Neural progenitor cell (in vitro differentiated cells): ENCODE measurements at regions not wholly inside any gene's neighbourhood (a gene's known extent, or its start where the extent isn't known, plus 50 kb on each side); places are given as distances from the start of the nearest gene placed in this dataset.

Experiments
- DNase-seq: peaks from one replicate; pipeline ENCODE4 v3.0.0-alpha.2; 2016; ENCODE audit warnings: low spot score
- H2AFZ ChIP-seq: fragments of 200-600 bp; sonication (generic); replicated peaks from 2 replicates; pipeline ENCODE4 v1.6.1; 2016; ENCODE audit warnings: antibody characterized with exemption
- H3F3A ChIP-seq: fragments of 200-600 bp; sonication (generic); 2 replicates; pipeline ENCODE4 v1.6.1; 2016; ENCODE audit warnings: antibody characterized with exemption, low read depth
- H3K27ac ChIP-seq: fragments of 200-600 bp; sonication (generic); 2 replicates; pipeline ENCODE4 v1.5.1; 2016; ENCODE audit warnings: mild to moderate bottlenecking
- H3K27me3 ChIP-seq: fragments of 200-600 bp; sonication (generic); 2 replicates; pipeline ENCODE4 v1.6.1; 2016; ENCODE audit warnings: mild to moderate bottlenecking, moderate library complexity
- H3K36me3 ChIP-seq: fragments of 200-600 bp; sonication (generic); 2 replicates; pipeline ENCODE4 v1.5.1; 2016
- H3K4me1 ChIP-seq: fragments of 200-600 bp; sonication (generic); 2 replicates; pipeline ENCODE4 v1.6.1; 2016; ENCODE audit warnings: mixed run types
- H3K4me2 ChIP-seq: fragments of 200-600 bp; sonication (generic); 2 replicates; pipeline ENCODE4 v1.6.1; 2016
- H3K4me3 ChIP-seq: fragments of 200-600 bp; sonication (generic); 2 replicates; pipeline ENCODE4 v1.5.1; 2016
- H3K79me2 ChIP-seq: fragments of 200-600 bp; sonication (generic); 2 replicates; pipeline ENCODE4 v1.6.1; 2016; ENCODE audit warnings: low read depth
- H3K9ac ChIP-seq: fragments of 200-600 bp; sonication (generic); 2 replicates; pipeline ENCODE4 v1.6.1; 2016
- H3K9me3 ChIP-seq: fragments of 200-600 bp; sonication (generic); 2 replicates; pipeline ENCODE4 v1.5.1; 2016; ENCODE audit warnings: low read depth
- H4K20me1 ChIP-seq: fragments of 200-600 bp; sonication (generic); 2 replicates; pipeline ENCODE4 v1.6.1; 2016; ENCODE audit warnings: low read depth
- H3K27ac Mint-ChIP-seq: 3 replicates; pipeline ENCODE4 v1.8.0; 2021; ENCODE audit warnings: mixed read lengths
- H3K27me3 Mint-ChIP-seq: 2 replicates; pipeline ENCODE4 v1.8.0; 2022; ENCODE audit warnings: low read depth, mild to moderate bottlenecking, inconsistent platforms, moderate library complexity, mixed read lengths; ENCODE audit not compliant: insufficient read depth
- H3K36me3 Mint-ChIP-seq: 3 replicates; pipeline ENCODE4 v1.8.0; 2021; ENCODE audit warnings: mixed read lengths
- H3K4me1 Mint-ChIP-seq: 3 replicates; pipeline ENCODE4 v1.8.0; 2021; ENCODE audit warnings: mixed read lengths
- H3K4me3 Mint-ChIP-seq: 3 replicates; pipeline ENCODE4 v1.8.0; 2021; ENCODE audit warnings: mild to moderate bottlenecking, moderate library complexity, mixed read lengths
- H3K9me3 Mint-ChIP-seq: 3 replicates; pipeline ENCODE4 v1.8.0; 2020; ENCODE audit warnings: mixed read lengths
- CTCF ChIP-seq: fragments of 200-600 bp; sonication (generic); IDR thresholded peaks from 2 replicates; pipeline ENCODE4 v1.5.1; 2017; ENCODE audit warnings: antibody characterized with exemption, mild to moderate bottlenecking
- EZH2 ChIP-seq: fragments of 200-600 bp; sonication (generic); IDR thresholded peaks from 2 replicates; pipeline ENCODE4 v1.6.1; 2017; ENCODE audit warnings: antibody characterized with exemption, mild to moderate bottlenecking, moderate library complexity
- EZH2phosphoT487 ChIP-seq: fragments of 200-600 bp; sonication (generic); IDR thresholded peaks from 2 replicates; pipeline ENCODE4 v1.6.1; 2017; ENCODE audit warnings: antibody characterized with exemption

GRCh38 chr5:32520972-32521371 is 64.4 kb upstream of the SUB1 start:
- H3K9ac ChIP-seq: no peak overlapping the region
- Mint-ChIP-seq H3K36me3 (no peaks in the 10 kb centered on the region), H3K9me3 (peaks cover 3% of the 10 kb centered on the region), H3K4me1 (peaks cover 8% of the 10 kb centered on the region), H3K27me3 (peaks cover 2% of the 10 kb centered on the region), H3K4me3 (no peak overlapping the region), H3K27ac (peak overlapping the region; percentile 62)
- no peak overlapping the region for H3K4me3 ChIP-seq
- H3K27me3 ChIP-seq: no peaks in the 10 kb centered on the region
- no peaks in the 10 kb centered on the region for H3K9me3 ChIP-seq
- H3K4me1 ChIP-seq: no peaks in the 10 kb centered on the region
- DNase-seq: no peak
- no peak overlapping the region for H3K27ac ChIP-seq
- H3K79me2 ChIP-seq: no peaks in the 10 kb centered on the region
- TF ChIP-seq CTCF: no peak
- TF ChIP-seq EZH2: no peak
- TF ChIP-seq EZH2phosphoT487: no peak
- no peaks in the 10 kb centered on the region for H3F3A ChIP-seq
- no peak overlapping the region for H2AFZ ChIP-seq
- no peak overlapping the region for H3K4me2 ChIP-seq
- no peaks in the 10 kb centered on the region for H4K20me1 ChIP-seq
- H3K36me3 ChIP-seq: no peaks in the 10 kb centered on the region

- Histone ChIP-seq H3K4me3 (no peak overlapping the region), H3F3A (no peaks in the 10 kb centered on the region), H3K4me1 (no peaks in the 10 kb centered on the region), H2AFZ (no peak overlapping the region), H4K20me1 (no peaks in the 10 kb centered on the region), H3K27ac (no peak overlapping the region), H3K36me3 (no peaks in the 10 kb centered on the region), H3K4me2 (no peak overlapping the region), H3K9ac (no peak overlapping the region), H3K27me3 (no peaks in the 10 kb centered on the region), H3K79me2 (no peaks in the 10 kb centered on the region), H3K9me3 (no peaks in the 10 kb centered on the region)
- TF ChIP-seq EZH2: no peak
- no peak for TF ChIP-seq EZH2phosphoT487
- TF ChIP-seq CTCF: no peak
- peaks cover 8% of the 10 kb centered on the region for H3K4me1 Mint-ChIP-seq
- H3K36me3 Mint-ChIP-seq: no peaks in the 10 kb centered on the region
- H3K4me3 Mint-ChIP-seq: no peak overlapping the region
- H3K27me3 Mint-ChIP-seq: peaks cover 2% of the 10 kb centered on the region
- peaks cover 3% of the 10 kb centered on the region for H3K9me3 Mint-ChIP-seq
- no peak overlapping the region for H3K27ac Mint-ChIP-seq
- DNase-seq: no peak
Measured at GRCh38 chr5:32520356-32520755, 65.0 kb upstream of the SUB1 start.

DNA sequence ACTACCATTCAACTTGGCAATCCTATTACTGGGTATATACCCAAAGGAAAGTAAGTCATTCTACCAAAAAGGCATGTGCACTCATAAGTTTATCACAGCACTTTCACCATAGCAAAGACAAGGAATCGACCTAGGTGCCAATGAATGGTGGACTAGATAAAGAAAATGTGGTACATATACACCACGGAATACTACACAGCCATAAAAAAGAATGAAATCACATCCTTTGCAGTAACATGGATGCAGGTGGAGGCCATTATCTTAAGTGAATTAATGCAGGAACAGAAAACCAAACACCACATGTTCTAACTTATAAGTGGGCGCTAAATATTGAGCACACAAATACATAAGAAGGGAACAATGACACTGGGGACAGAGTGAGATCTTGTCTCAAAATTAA is 65.8 kb upstream of the SUB1 start:
- H3K27ac ChIP-seq: no peak overlapping the region
- TF ChIP-seq EZH2 (no peak), CTCF (no peak), EZH2phosphoT487 (no peak)
- no peak for DNase-seq
- peaks cover 8% of the 10 kb centered on the region for H3K4me1 Mint-ChIP-seq
- H3K79me2 ChIP-seq: no peaks in the 10 kb centered on the region
- H3K9me3 ChIP-seq: no peaks in the 10 kb centered on the region
- H3K36me3 Mint-ChIP-seq: no peaks in the 10 kb centered on the region
- H3K27me3 ChIP-seq: no peaks in the 10 kb centered on the region
- H3K4me3 Mint-ChIP-seq: no peak overlapping the region
- peaks cover 3% of the 10 kb centered on the region for H3K9me3 Mint-ChIP-seq
- no peaks in the 10 kb centered on the region for H4K20me1 ChIP-seq
- no peak overlapping the region for H3K9ac ChIP-seq
- H3K4me3 ChIP-seq: no peak overlapping the region
- H3K27me3 Mint-ChIP-seq: peaks cover 2% of the 10 kb centered on the region
- no peaks in the 10 kb centered on the region for H3K36me3 ChIP-seq
- no peak overlapping the region for H2AFZ ChIP-seq
- H3F3A ChIP-seq: no peaks in the 10 kb centered on the region
- H3K27ac Mint-ChIP-seq: no peak overlapping the region
- no peaks in the 10 kb centered on the region for H3K4me1 ChIP-seq
- H3K4me2 ChIP-seq: no peak overlapping the region

GRCh38 chr5:32514806-32515205 is 70.3 kb upstream of the ZFR start:
- no peak overlapping the region for H3K9ac ChIP-seq
- H4K20me1 ChIP-seq: no peaks in the 10 kb centered on the region
- no peaks in the 10 kb centered on the region for H3K27me3 Mint-ChIP-seq
- H3K9me3 Mint-ChIP-seq: peaks cover 3% of the 10 kb centered on the region
- DNase-seq: no peak
- H3K4me2 ChIP-seq: no peak overlapping the region
- no peaks in the 10 kb centered on the region for H3K4me1 Mint-ChIP-seq
- no peak overlapping the region for H3K27ac Mint-ChIP-seq
- H3K27ac ChIP-seq: no peak overlapping the region
- H3K4me1 ChIP-seq: no peaks in the 10 kb centered on the region
- TF ChIP-seq EZH2phosphoT487 (no peak), EZH2 (no peak)
- no peaks in the 10 kb centered on the region for H3K36me3 ChIP-seq
- no peak overlapping the region for H2AFZ ChIP-seq
- H3K9me3 ChIP-seq: no peaks in the 10 kb centered on the region
- H3K79me2 ChIP-seq: no peaks in the 10 kb centered on the region
- no peak overlapping the region for H3K4me3 ChIP-seq
- no peak overlapping the region for H3K4me3 Mint-ChIP-seq
- no peaks in the 10 kb centered on the region for H3K27me3 ChIP-seq
- no peaks in the 10 kb centered on the region for H3K36me3 Mint-ChIP-seq
- H3F3A ChIP-seq: no peaks in the 10 kb centered on the region
